CD4-positive, alpha-beta T cell (primary cell): ENCODE measurements at regions not wholly inside any gene's neighbourhood (a gene's known extent, or its start where the extent isn't known, plus 50 kb on each side); places are given as distances from the start of the nearest gene placed in this dataset.

Experiments
- ATAC-seq: fragments of 200-7000 bp; cut with Tn5 transposase; one replicate; pipeline ENCODE4 v1.10.0; 2022; ENCODE audit warnings: mild to moderate bottlenecking; ENCODE audit not compliant: poor library complexity
- CTCF ChIA-PET: fragments of 350-600 bp; sonication (Branson Sonifier 250); formaldehyde crosslinking; loops from one replicate; lab custom pipeline; 2021; ENCODE audit warnings: antibody characterized with exemption, inconsistent platforms; lab: Charles Lee
- POLR2A ChIA-PET: fragments of 350-600 bp; sonication (Branson Sonifier 250); formaldehyde crosslinking; loops from one replicate; lab custom pipeline; 2021; ENCODE audit warnings: antibody characterized with exemption, inconsistent platforms; lab: Charles Lee
- DNase-seq, 14 experiments: peaks; one replicate each; pipeline ENCODE4 v3.0.0-alpha.2; 2013 to 2020; ENCODE audit warnings: mixed read lengths in 2 of 14
- H3K27ac ChIP-seq, 2 donors: one replicate each; pipeline versions ENCODE4 v1.5.1 to v1.7.0; 2013; ENCODE audit warnings: low read length in 2 of 2, low read depth in 1 of 2, mild to moderate bottlenecking in 1 of 2
- H3K27me3 ChIP-seq, 2 experiments: 1 replicate in 1 of 2; 2 replicates in 1 of 2; pipeline versions ENCODE4 v1.6.1 to v1.7.0; 2013; ENCODE audit warnings: low read length in 2 of 2, control low read depth in 1 of 2, mild to moderate bottlenecking in 1 of 2, moderate library complexity in 1 of 2; ENCODE audit not compliant: insufficient read depth in 2 of 2, control insufficient read depth in 1 of 2
- H3K36me3 ChIP-seq: one replicate; pipeline ENCODE4 v1.6.1; 2013; ENCODE audit warnings: low read length, control low read depth; ENCODE audit not compliant: insufficient read depth
- H3K4me1 ChIP-seq: one replicate; pipeline ENCODE4 v1.6.1; 2013; ENCODE audit warnings: low read length, control low read depth; ENCODE audit not compliant: insufficient read depth
- H3K4me3 ChIP-seq: one replicate; pipeline ENCODE4 v1.5.1; 2013; ENCODE audit warnings: mild to moderate bottlenecking, low read length, moderate library complexity
- H3K9me3 ChIP-seq, 2 experiments: 1 replicate in 1 of 2; 2 replicates in 1 of 2; pipeline versions ENCODE4 v1.6.1 to v1.7.0; 2013; ENCODE audit warnings: low read length in 2 of 2, mild to moderate bottlenecking in 2 of 2, control low read depth in 1 of 2, moderate library complexity in 1 of 2; ENCODE audit not compliant: control insufficient read depth in 1 of 2, insufficient read depth in 1 of 2
- H3K27ac Mint-ChIP-seq: one replicate; pipeline ENCODE4 v1.8.0; 2020; ENCODE audit warnings: mixed read lengths
- H3K27me3 Mint-ChIP-seq: one replicate; pipeline ENCODE4 v1.8.0; 2021; ENCODE audit warnings: mixed read lengths
- H3K36me3 Mint-ChIP-seq: one replicate; pipeline ENCODE4 v1.8.0; 2021; ENCODE audit warnings: low read depth, mixed read lengths
- H3K4me1 Mint-ChIP-seq: one replicate; pipeline ENCODE4 v1.8.0; 2021; ENCODE audit warnings: low read depth, mixed read lengths
- H3K4me3 Mint-ChIP-seq: one replicate; pipeline ENCODE4 v1.8.0; 2020; ENCODE audit warnings: mild to moderate bottlenecking, mixed read lengths
- H3K9me3 Mint-ChIP-seq: one replicate; pipeline ENCODE4 v1.8.0; 2020; ENCODE audit warnings: mixed read lengths
- intact Hi-C, 2 experiments: fragments of 100-400 bp; cut with DNase I in 1 of 2; cut with micrococcal nuclease in 1 of 2; formaldehyde crosslinking; loops; one replicate each; pipeline versions ENCODE4 v1.15.1 to v1.9.0; 2023 to 2025; cut with DNase I, micrococcal nuclease
- TF ChIP-seq, protein P1 (sequence below): fragments of 200-600 bp; IDR thresholded peaks from one replicate; pipeline ENCODE4 v1.8.0; 2022; ENCODE audit warnings: antibody characterized with exemption, mild to moderate bottlenecking

GRCh38 chr10:109695988-109696387 lies 227.3 kb downstream of the XPNPEP1 start:
- ChIA-PET POLR2A (no interaction called here), CTCF (no interaction called here)
- Histone ChIP-seq H3K4me1 (no peaks in the 10 kb centered on the region), H3K36me3 (no peaks in the 10 kb centered on the region), H3K4me3 (no peak overlapping the region), H3K27ac (no peak overlapping the region), H3K27me3 (peaks cover 0 to under 1% of the 10 kb centered on the region in 2 experiments), H3K9me3 (no peaks in the 10 kb centered on the region)
- Mint-ChIP-seq H3K27ac (no peak overlapping the region), H3K4me1 (no peaks in the 10 kb centered on the region), H3K27me3 (peaks cover 12% of the 10 kb centered on the region), H3K36me3 (no peaks in the 10 kb centered on the region), H3K4me3 (no peak overlapping the region), H3K9me3 (no peaks in the 10 kb centered on the region)
- intact Hi-C loops = no loop called here
- TF ChIP-seq, protein P1, sequence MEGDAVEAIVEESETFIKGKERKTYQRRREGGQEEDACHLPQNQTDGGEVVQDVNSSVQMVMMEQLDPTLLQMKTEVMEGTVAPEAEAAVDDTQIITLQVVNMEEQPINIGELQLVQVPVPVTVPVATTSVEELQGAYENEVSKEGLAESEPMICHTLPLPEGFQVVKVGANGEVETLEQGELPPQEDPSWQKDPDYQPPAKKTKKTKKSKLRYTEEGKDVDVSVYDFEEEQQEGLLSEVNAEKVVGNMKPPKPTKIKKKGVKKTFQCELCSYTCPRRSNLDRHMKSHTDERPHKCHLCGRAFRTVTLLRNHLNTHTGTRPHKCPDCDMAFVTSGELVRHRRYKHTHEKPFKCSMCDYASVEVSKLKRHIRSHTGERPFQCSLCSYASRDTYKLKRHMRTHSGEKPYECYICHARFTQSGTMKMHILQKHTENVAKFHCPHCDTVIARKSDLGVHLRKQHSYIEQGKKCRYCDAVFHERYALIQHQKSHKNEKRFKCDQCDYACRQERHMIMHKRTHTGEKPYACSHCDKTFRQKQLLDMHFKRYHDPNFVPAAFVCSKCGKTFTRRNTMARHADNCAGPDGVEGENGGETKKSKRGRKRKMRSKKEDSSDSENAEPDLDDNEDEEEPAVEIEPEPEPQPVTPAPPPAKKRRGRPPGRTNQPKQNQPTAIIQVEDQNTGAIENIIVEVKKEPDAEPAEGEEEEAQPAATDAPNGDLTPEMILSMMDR = no peak
- DNase-seq (no peak), ATAC-seq (no peak)

GRCh38 chr10:109689785-109690184 lies 233.5 kb downstream of the XPNPEP1 start:
- CTCF ChIA-PET = no interaction called here
- ATAC-seq (no peak), DNase-seq (no peak)
- H3K9me3 Mint-ChIP-seq = peaks cover 7% of the 10 kb centered on the region
- H3K36me3 ChIP-seq = no peaks in the 10 kb centered on the region
- H3K27ac Mint-ChIP-seq = no peak overlapping the region
- no peaks in the 10 kb centered on the region for H3K4me1 Mint-ChIP-seq
- H3K4me3 Mint-ChIP-seq = no peak overlapping the region
- H3K4me3 ChIP-seq = no peak overlapping the region
- H3K4me1 ChIP-seq = no peaks in the 10 kb centered on the region
- intact Hi-C loops = no loop called here
- H3K27ac ChIP-seq = no peak overlapping the region
- peaks cover 8% of the 10 kb centered on the region for H3K27me3 Mint-ChIP-seq
- no peaks in the 10 kb centered on the region for H3K36me3 Mint-ChIP-seq
- H3K27me3 ChIP-seq = peaks cover 0 to 2% of the 10 kb centered on the region in 2 experiments
- POLR2A ChIA-PET = no interaction called here
- TF ChIP-seq, protein P1 = no peak
- H3K9me3 ChIP-seq = no peaks in the 10 kb centered on the region

DNA sequence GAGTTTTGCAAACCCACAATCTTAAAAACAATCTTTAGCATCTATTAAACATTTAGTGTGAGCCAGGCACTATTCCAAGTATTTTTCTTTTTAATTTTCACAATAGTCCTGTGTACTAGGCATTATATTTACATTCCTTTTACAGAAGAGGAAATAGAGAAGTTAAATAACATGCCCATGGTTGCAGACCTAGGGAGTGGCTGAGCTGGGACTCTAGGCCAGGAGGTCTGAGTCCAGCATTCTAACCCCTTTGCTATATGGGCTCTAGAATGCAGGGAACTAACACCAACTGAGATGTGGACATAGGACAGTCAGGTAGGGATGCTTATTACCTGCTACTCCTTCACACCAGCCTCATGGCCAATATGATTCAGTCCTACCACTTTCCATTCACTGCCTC lies 243.8 kb downstream of the XPNPEP1 start:
- TF ChIP-seq, protein P1 = no peak
- Histone ChIP-seq H3K4me1 (no peaks in the 10 kb centered on the region), H3K36me3 (no peaks in the 10 kb centered on the region), H3K27me3 (no peaks in the 10 kb centered on the region), H3K27ac (no peak overlapping the region), H3K9me3 (no peaks in the 10 kb centered on the region), H3K4me3 (no peak overlapping the region)
- no peaks in the 10 kb centered on the region for H3K27me3 Mint-ChIP-seq
- no peak for DNase-seq
- H3K4me1 Mint-ChIP-seq = no peaks in the 10 kb centered on the region
- ChIA-PET POLR2A (no interaction called here), CTCF (no interaction called here)
- intact Hi-C loops = no loop called here
- no peaks in the 10 kb centered on the region for H3K36me3 Mint-ChIP-seq
- H3K27ac Mint-ChIP-seq = no peak overlapping the region
- peaks cover 3% of the 10 kb centered on the region for H3K9me3 Mint-ChIP-seq
- no peak for ATAC-seq
- H3K4me3 Mint-ChIP-seq = no peak overlapping the region
